ENCODE measurements at regions not wholly inside any gene's neighbourhood (a gene's known extent, or its start where the extent isn't known, plus 50 kb on each side); places are given as distances from the start of the nearest gene placed in this dataset.

GRCh38 chr9:25427898-25428297 lies 250.3 kb downstream of the TUSC1 start:
- DNase-seq (ENCODE audit: low read depth), result no peak
- no peak for TF ChIP-seq CTCF (IDR thresholded peaks at IDR 0.05; ENCODE audit: insufficient read depth, low read depth, low read length, missing control alignments)
- H3K4me3 ChIP-seq (ENCODE audit: low read depth, low read length), result no peak overlapping the region

GRCh38 chr9:25427290-25427689 lies 251.0 kb downstream of the TUSC1 start:
- no peak for DNase-seq (ENCODE audit: low read depth)

GRCh38 chr9:25421560-25421959 lies 256.7 kb downstream of the TUSC1 start:
- TF ChIP-seq CTCF (IDR thresholded peaks at IDR 0.05; ENCODE audit: insufficient read depth, low read depth, low read length, missing control alignments), result no peak
- DNase-seq (ENCODE audit: low read depth), result no peak
- H3K4me3 ChIP-seq (ENCODE audit: low read depth, low read length), result no peak overlapping the region

More at GRCh38 chr9:25427290-25427689, 251.0 kb downstream of the TUSC1 start:
- TF ChIP-seq CTCF (IDR thresholded peaks at IDR 0.05; ENCODE audit: insufficient read depth, low read depth, low read length, missing control alignments), result no peak
- no peak overlapping the region for H3K4me3 ChIP-seq (ENCODE audit: low read depth, low read length)

- DNase-seq (ENCODE audit: low read depth), result no peak
- TF ChIP-seq CTCF (IDR thresholded peaks at IDR 0.05; ENCODE audit: insufficient read depth, low read depth, low read length, missing control alignments), result no peak
- no peak overlapping the region for H3K4me3 ChIP-seq (ENCODE audit: low read depth, low read length)
These were observed 259.3 kb downstream of the TUSC1 start for GRCh38 chr9:25418974-25419373.

GRCh38 chr9:25415718-25416117 lies 262.5 kb downstream of the TUSC1 start:
- no peak overlapping the region for H3K4me3 ChIP-seq (ENCODE audit: low read depth, low read length)
- no peak for DNase-seq (ENCODE audit: low read depth)
- no peak for TF ChIP-seq CTCF (IDR thresholded peaks at IDR 0.05; ENCODE audit: insufficient read depth, low read depth, low read length, missing control alignments)

- no peak overlapping the region for H3K4me3 ChIP-seq (ENCODE audit: low read depth, low read length)
- DNase-seq (ENCODE audit: low read depth), result no peak
- no peak for TF ChIP-seq CTCF (IDR thresholded peaks at IDR 0.05; ENCODE audit: insufficient read depth, low read depth, low read length, missing control alignments)
These were observed 265.6 kb downstream of the TUSC1 start for GRCh38 chr9:25412646-25413045.

- TF ChIP-seq CTCF (IDR thresholded peaks at IDR 0.05; ENCODE audit: insufficient read depth, low read depth, low read length, missing control alignments), result no peak
- DNase-seq (ENCODE audit: low read depth), result no peak
- no peak overlapping the region for H3K4me3 ChIP-seq (ENCODE audit: low read depth, low read length)
These were observed 280.5 kb downstream of the TUSC1 start for GRCh38 chr9:25397746-25398145.

Data from GM12865 (cell line).